GM13977 (cell line): ENCODE measurements at regions not wholly inside any gene's neighbourhood (a gene's known extent, or its start where the extent isn't known, plus 50 kb on each side); places are given as distances from the start of the nearest gene placed in this dataset.

ENCODE experiments used
- DNase-seq: peaks from one replicate; pipeline ENCODE4 v3.0.0; 2012; ENCODE audit warnings: low spot score
- CTCF ChIP-seq: IDR thresholded peaks from 2 replicates; pipeline ENCODE4 v1.5.1; 2012; ENCODE audit warnings: mild to moderate bottlenecking, control low read depth; ENCODE audit not compliant: insufficient read depth; ENCODE audit errors: extremely low read depth, missing control alignments
- in situ Hi-C: fragments of 300-500 bp; cut with MboI; formaldehyde crosslinking; loops from one replicate; pipeline ENCODE4 v1.12.0; 2022; ENCODE audit warnings: low sequenced_read_pairs, low pct_unique_long_range_greater_than_20kb, mixed read lengths, inconsistent platforms; ENCODE audit not compliant: unreplicated experiment

DNA sequence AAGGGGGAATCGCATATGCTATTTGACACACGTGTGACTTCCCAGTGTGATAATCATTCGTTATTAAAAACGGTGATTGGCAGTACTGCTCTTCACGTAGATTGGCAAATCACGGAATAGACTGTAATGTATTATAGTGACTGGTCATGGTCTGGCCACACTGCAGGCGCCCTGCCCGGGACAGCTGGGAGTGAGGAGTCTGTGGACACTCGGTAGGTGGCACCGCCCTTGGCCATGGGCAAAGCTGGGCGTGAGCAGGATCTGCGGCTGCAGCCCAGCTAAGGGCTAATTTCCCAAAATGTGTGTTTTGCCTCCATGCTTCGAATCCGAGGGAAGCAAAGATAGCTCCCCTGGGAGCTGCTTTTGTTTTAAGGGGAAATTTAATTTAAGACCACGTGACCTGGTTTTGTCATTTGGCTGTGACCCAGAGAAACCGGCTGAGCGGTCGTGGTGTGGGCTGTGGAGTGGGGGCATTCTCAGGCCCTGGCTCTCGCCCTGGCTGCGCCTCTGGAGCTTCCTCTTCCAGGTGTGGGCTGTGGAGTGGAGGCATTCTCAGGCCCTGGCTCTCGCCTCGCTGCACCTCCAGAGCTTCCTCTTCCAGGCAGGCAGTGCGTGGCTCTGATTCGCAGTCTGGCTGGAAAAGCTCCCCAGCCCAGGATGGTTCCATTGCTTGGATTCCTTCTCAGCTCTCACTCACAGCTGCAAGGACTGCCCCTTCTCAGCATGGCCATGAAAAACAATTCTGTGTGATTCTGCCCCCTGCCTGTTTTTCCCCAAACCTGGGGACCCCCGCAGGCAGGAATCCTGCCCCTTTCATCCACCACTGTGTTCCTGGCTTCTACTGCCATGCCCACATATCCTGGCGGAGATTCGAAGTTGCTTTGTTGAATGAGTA lies 131.1 kb downstream of the OLFM1 start:
- in situ Hi-C loops, result no loop called here
- no peak for TF ChIP-seq CTCF
- no peak for DNase-seq

DNA sequence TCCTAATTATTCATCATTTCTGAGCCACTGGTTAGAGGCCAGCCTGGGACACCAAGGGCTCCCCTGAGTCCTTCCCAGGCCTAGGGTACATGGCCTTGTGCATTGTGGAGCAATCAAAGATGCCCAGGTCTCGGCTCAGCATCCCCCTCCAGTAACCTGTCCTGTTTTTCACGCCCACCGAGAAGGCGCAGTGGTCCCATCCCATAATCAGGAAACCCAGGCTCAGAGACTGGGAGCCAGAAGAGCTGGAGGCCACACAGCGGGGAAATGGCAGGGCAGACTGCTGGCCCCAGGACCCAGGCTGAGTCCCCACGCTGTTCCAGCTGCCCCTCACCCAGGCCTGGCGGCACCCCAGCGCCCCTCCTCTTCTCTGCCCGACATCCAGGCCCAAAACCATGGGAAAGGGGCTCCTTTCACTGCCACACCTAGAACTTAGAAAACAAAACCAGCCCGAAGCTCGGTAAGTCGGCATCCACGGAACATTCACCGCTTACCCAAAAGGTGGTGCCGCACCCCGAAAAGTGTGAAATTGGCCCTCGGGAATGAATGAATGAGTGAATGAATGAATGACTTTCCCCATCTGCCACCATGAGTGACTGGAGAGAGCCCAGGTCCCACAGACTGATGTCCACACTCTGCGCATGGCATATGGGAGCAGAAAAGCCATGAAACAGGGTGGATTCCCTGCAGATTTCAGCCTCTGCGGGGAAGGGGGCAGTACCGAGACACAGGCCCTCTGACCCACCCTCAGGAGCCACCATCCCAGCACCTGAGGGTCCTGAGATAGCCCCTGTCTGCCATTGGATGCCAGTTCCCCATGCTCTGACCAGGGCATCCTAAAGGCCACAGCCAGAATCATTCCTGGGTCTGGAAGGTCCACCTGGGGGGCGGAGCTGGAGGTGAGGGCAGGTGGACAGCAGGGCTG lies 132.5 kb downstream of the OLFM1 start:
- no peak for TF ChIP-seq CTCF
- no peak for DNase-seq
- in situ Hi-C loops, result no loop called here

GRCh38 chr9:135220601-135221575 lies 133.4 kb downstream of the OLFM1 start:
- TF ChIP-seq CTCF, result no peak
- in situ Hi-C loops, result no loop called here

GRCh38 chr9:135221576-135221950 lies 134.1 kb downstream of the OLFM1 start:
- DNase-seq, result no peak
- in situ Hi-C loops, result no loop called here
- TF ChIP-seq CTCF, result no peak

More at GRCh38 chr9:135220601-135221575, 133.4 kb downstream of the OLFM1 start:
- DNase-seq, result no peak

DNA sequence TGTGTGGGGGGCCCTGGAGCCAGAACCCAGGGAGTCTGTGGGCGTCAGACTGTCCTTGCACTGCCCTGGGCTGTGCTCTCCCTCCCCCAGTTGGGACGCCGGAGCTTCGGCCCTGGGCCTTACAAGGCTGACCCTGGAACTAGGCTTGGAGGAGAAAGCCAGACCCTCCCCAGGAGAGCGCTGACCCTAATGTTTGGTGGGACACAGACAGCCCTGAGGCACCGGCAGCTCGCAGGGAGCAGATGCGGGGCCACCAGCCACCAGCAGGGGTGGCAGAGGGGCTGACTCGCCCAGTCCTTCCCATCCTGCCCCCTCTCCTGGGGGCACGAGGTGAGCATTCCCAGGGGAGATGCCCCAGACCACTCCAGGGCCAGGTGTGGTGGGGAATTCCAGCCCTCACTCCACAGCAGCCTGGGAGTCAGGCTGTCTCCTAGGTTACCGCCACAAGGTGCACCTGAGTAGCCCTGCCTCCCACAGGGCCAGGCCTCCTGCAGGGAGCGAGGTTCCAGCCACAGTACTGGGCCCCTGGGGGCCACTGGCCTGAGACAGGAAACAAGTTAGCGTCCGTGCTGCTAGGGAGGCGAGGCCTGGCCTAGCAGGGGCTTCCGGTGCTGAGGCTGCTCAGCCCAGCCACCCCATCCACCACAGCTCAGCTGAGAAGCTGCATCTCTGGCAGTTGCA lies 134.6 kb downstream of the OLFM1 start:
- TF ChIP-seq CTCF, result no peak
- DNase-seq, result no peak
- in situ Hi-C loops, result no loop called here
